Vagina (tissue), 2 donors: ENCODE measurements at regions not wholly inside any gene's neighbourhood (a gene's known extent, or its start where the extent isn't known, plus 50 kb on each side); places are given as distances from the start of the nearest gene placed in this dataset.

Experiments
- CTCF ChIP-seq, 3 experiments: fragments of 450-650 bp in 2 of 3; fragments of 200-600 bp in 1 of 3; sonication (generic) in 1 of 3; IDR thresholded peaks; one replicate each; pipeline ENCODE4 v1.5.1; 2017 to 2019; ENCODE audit warnings: antibody characterized with exemption in 3 of 3, mild to moderate bottlenecking in 2 of 3, moderate library complexity in 2 of 3
- POLR2A ChIP-seq, 2 donors: fragments of 450-650 bp; IDR thresholded peaks; one replicate each; pipeline ENCODE4 v1.6.1; 2017; ENCODE audit warnings: antibody characterized with exemption in 2 of 2, mild to moderate bottlenecking in 2 of 2, moderate library complexity in 2 of 2
- POLR2AphosphoS5 ChIP-seq, 2 donors: sonication (generic); formaldehyde crosslinking; IDR thresholded peaks; one replicate each; pipeline ENCODE4 v1.9.0; 2017; ENCODE audit warnings: antibody characterized with exemption in 2 of 2, mild to moderate bottlenecking in 2 of 2, low read depth in 1 of 2; ENCODE audit not compliant: insufficient read depth in 1 of 2

- no peak for TF ChIP-seq POLR2A (IDR thresholded peaks at IDR 0.05)
- no peak for TF ChIP-seq CTCF (IDR thresholded peaks at IDR 0.05)
- TF ChIP-seq POLR2AphosphoS5 (IDR thresholded peaks at IDR 0.05; ENCODE audit: insufficient read depth in 1 of 2, low read depth in 1 of 2), result no peak
Observed at GRCh38 chr3:5423523-5423922, 236.0 kb downstream of the EDEM1 start.
